GM18502 (cell line): ENCODE measurements at regions not wholly inside any gene's neighbourhood (a gene's known extent, or its start where the extent isn't known, plus 50 kb on each side); places are given as distances from the start of the nearest gene placed in this dataset.
"Not testable (repeated sequence)": the region's sequence is repeated elsewhere in the genome, so short reads cannot be mapped to it uniquely, and the experiment has no call there.

Source experiments
- ATAC-seq: cut with Tn5 transposase; IDR thresholded peaks from one replicate; pipeline ENCODE4 v1.9.1; 2021; ENCODE audit warnings: mild to moderate bottlenecking; ENCODE audit not compliant: unreplicated experiment, poor library complexity

DNA sequence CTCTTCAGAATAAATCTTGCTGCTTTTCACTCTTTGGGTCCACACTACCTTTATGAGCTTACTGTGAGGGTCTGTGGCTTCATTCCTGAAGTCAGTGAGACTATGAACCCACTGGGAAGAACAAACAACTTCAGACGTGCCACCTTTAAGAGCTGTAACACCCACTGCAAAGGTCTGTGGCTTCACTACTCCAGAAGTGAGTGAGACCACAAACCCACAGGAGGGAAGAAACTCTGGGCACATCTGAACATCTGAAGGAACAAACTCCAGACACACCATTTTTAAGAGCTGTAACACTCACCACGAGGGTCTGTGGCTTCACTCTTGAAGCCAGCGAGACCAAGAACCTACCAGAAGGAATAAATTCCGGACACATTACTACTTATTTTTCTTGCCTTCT lies 964.1 kb upstream of the NXPH2 start:
- no peak for ATAC-seq

DNA sequence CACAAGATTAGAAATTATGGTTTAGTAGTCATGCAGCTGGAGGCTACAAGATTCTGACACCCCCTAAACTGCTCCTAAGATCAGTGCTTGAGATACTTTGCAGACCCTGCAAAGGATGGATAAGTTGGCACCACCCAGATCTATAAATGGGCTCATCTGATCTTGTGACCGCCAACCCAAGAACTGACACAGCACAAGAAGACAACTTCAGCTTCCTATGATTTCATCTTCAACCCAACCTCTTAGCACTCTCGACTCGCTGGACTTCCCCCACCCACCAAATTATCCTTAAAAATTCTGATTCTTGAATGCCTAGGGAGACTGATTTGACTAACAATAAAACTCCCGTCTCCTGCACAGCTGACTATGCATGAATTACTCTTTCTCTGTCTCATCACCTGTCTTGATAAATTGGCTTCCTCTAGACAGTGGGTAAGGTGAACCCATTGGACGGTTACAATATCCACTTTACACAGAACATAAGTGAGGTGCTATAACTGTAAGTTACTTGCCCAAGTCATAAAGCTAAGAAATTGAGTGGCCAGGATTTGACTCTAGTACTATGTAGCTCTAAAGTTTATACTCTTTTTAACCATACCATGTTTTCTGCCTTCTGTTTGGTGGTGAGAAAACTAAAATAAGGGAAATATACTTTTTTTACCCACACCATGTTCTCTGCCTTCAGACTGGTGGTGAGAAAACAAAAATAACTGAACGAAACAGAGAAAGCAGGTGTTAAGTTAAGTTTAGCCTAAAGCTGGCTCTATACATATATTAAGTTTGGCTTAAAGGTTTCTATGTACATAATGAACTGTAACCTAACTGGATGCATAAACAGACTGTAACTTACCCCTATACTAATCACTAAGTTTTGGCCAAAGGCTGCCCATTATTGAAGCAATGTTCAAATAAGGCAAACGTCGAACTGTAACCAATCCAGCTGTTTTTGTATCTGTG lies 962.3 kb upstream of the NXPH2 start:
- no peak for ATAC-seq

DNA sequence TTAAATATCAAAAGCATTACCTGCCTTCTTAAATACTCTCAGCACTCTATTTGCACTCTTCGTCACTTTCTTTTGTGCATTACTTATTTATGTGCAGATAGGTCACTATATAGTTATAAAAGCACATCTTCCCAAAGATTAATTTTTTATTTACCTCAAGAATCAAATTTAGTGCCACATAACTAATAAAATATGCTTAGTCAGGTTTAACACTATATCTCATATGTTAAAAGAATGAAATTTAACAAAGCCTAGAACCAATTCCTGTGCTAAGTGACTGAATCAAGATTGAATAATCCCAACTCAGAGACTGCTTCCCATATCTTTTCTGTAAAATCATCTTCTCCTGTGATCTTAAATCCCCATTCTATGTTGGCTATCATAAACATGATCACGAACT lies 957.5 kb upstream of the NXPH2 start:
- no peak for ATAC-seq

DNA sequence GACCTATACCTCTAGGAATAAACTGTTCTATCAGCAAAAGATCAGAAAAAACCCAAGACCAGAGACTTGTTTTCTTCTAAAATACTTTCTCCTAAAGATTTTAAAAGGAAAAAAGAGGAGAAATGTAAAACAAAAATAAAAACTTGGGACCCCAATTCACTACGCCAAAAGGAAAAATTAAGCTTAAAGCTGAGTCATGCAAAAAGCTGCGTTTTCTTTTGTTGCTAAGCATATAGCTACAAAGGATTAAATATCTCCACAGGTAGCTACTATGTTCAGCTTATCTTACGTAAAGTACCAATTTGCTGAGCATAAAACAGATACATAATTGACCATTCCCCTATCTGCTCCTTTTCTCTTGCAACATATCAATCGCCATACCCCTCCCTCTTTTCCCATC lies 950.0 kb upstream of the NXPH2 start:
- no peak for ATAC-seq

DNA sequence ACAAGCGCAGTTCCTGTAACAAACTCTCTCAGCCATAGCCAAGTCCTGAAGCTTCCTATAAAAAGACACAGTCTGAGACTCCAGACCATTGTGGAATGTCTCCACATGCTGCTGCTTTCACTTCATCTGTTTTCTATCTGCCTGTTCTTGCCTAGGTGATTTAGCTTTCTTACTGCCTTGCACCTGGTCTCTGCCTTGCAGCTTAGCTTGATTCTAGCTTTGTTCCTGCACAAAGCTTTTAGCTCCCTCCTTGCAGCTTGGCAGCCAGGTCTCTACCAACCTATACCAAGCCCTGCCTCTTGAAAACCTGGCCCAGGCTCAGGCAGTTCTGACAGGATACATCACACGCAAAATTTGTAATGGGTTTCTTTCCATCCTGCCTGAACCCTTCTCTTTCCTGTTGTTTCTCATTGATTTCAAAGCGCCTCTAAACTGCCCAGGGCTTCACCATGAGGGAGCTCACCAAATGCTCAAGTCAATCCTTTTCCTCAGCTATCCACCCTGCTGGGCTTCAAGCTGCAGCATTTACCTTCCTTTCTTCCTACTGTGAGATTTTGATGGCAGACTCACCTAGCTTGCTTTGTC lies 941.3 kb upstream of the NXPH2 start:
- no peak for ATAC-seq

DNA sequence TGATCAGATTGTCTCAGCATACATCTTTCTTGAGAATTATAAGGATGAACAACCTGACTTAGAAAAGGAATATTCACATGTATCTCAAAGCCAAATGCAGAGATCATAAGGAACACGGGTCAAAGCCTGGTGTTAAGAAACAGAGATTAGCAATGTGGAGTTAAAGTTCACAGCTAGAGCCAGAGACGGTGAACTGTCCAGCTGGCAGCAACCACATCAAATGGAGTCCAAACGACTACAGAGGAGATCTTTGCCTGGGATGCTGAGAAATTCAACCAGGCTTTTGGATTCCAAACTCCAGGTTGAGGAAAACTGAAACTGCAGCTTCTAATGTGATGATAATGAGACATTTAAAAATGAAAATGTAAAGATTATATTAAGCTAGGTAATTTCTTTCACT lies 939.9 kb upstream of the NXPH2 start:
- no peak for ATAC-seq

DNA sequence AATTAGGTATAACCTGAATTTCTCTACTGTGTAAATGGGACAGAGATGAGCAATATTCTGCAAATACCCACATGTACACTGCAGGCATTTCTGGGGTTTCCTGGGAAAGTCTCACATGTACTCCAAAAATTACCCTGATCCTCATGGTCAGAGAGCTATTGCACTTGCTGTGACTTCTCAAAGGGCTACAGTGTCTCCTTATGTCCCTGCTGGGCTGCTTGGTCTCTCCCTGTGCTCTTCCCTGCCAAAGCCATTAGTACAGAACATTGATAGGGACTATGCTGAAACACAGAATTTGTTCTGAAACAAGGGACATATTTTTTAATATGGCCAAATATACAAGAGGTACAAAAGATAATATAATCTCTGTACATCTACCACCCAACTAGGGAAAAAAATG lies 924.4 kb upstream of the NXPH2 start:
- no peak for ATAC-seq

DNA sequence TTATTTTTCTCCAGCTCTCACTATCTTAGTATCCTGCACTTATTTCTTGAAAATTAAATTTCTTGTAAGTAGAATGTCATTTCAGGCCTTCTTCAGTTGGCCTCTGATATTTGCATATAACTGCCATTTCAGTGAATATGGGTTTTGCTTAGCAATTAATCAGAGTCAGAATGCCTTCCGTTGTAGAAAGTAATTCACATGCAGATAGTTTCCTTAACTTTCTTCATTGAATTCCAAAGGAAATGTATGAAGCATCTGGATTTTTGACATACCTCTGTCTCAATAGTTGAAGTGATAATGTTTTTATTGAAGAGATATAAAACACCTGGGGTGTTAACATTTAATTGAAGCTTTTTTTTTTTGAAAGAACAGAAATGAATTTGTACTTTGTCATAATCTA lies 914.1 kb upstream of the NXPH2 start:
- ATAC-seq: no peak

DNA sequence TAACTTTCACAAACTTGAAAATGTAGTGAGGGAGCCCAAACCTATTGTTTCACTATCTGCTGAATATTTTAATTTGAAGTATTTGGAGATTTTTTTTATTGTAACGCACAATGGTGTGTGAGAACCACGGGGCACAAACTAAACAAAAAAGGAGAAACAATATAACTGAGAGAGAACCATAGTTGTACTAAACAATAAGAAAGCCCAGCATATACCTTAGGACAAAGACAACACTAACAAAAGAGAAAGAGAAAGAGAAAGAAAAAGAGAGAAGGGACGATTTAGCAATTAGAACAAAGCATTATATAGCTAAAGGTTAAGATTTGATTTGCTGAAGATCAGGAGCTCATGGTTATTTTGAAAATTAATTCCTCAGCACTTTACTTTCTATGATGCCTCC lies 906.0 kb upstream of the NXPH2 start:
- ATAC-seq: no peak

DNA sequence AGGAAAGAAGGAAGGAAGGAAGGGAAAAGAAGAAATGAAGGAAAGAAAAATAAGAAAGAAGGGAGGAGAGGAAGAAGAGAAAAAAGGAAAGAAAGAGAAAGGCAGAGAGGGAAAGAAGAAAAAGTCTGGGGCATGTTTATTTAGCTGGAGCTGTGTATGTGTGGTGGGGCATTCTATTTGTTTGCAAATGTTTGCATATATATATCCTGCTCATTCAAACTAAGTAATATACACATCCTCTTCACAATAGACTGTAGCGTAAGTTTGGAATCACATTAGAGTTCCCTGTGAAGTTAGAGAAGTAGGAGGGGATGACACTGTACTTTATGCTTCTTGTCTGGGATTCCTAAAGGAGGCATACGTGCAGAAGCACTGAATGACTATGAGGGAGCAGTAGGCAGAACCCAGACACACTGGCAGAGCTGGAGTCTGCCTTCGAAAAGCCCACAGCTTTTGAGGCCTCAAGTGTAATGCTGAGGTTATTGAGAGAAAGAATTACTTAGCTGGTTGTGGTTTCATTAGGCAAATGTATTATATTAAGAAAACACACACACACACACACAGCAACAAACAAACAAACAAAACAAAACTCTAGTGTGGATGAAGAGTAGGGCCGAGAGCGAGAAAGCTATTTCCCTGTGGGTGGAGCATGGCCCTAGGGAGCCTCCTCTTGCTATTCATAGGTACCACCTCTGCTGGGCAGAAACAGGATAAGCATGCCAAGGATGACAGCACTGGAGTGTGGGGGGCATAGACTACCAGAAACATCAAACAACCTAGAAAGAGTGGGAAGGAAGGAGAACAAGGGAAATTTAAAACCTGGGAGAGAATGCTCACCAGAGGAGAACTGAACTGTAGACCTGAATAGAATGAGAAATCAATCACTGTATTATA lies 905.1 kb upstream of the NXPH2 start:
- ATAC-seq: no peak

DNA sequence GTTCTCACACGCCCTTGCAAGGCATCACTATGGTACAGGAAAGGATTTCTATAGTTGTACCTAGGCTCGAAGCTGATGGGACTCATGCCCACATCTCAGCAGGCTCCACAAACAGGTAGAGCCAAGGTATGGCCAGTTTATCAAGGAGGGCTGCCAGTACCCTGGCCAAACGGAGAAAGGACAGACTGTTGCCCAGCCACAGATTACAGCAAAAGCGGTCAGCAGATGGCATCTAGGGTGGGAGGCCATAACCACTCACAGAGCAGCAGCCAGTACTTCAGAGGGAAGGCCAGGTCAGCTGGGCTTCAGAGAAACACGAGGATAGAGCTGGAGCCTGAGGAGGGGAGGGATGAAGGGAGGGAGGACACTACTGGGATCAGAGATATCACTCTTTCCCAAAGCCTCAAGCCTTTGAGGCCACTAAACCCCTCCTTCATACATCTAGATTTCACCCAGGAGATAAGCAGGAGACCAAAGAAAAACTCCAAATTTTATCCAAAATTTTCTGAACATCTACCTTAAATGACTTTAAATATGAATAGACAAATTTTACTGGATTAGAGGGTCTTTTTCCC lies 904.2 kb upstream of the NXPH2 start:
- ATAC-seq: no peak

DNA sequence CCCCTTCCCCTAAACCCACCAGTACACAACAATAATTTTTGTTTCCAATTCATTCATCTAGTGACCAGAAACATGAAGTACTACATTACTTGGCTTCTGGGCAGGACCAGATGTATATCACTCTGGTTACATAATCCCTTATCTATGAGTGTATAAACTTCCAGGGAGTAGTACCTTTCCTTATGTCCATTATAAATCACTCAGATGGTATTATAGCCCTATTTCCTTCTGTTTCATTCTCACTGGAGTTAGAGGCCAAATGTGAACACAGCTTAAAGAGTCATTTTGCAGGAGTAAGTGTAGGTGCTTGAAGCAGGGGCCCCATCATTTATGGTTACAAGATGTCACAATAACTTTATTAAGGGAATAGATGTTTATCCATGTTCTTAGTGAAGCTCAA lies 894.4 kb upstream of the NXPH2 start:
- ATAC-seq: no peak

DNA sequence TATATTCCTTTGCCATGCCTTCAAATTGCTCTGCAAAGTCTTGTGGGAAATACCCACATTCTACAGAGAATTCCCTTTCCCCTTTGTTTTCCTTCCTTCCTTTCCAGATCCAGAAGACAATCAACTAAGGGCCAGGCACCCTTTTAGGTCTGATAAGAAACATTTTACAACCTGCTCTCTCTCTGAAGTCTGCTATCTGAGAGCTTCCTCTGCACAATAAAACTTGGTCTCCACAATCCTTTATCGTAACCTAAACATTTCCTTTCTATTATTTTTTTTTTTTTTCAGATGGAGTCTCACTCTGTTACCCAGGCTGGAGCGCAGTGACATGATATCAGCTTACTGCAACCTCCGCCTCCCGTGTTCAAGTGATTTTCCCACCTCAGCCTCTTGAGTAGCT lies 893.3 kb upstream of the NXPH2 start:
- ATAC-seq: not testable (repeated sequence)

DNA sequence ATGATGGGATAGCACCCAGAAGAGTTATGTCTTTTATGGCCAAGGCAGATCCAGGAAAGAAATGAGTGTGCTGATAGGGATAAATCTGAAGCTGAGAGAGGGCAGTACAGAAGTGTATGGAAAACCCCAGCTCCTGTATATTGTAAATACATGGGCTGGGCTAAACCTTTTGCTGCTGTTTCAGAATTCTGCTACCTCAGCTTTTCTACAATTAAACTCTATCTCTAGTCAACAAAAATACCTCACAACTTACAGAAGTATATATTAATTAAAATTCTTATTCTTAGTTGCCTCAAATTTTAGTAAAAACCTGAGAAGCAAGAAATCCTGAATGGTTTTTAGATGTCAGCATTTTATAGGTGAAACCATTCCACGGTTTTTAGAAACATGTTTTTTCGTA lies 889.5 kb upstream of the NXPH2 start:
- ATAC-seq: no peak

DNA sequence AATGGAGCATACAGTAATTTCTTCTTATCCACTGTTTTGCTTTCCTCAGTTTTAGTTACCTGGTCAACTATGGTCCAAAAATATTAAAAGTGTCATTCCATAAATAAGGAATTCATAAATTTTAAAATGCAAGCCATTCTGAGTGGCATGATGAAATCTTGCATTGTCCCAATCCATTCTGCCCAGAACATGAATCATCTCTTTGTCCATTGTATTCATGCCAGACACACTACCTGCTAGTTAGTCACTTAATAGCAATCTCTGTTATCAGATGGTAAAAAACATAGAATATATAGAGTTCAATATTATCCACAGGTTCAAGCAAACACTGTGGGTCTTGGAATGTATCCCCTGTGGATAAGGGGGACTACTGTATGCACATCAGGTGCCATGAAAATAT lies 872.2 kb upstream of the NXPH2 start:
- no peak for ATAC-seq

DNA sequence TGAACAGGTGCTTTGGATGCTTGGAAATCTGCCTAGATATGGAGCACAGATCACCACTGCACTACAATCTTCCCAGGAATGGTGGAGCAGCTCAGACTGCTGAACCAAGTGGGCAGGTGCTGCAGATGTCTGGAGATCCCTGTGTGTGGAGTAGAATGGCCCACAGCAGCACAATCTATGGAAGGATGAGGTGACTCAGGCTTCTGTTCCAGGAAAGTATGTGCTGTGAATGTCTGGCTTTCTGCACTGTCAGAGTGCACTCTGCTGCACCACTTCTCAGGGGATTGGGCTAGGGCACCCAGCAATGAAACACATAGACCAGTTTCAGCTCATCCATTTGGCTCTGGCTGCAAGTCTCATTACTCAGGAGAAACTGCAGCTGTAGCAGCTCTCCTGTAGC lies 865.4 kb upstream of the NXPH2 start:
- no peak for ATAC-seq

DNA sequence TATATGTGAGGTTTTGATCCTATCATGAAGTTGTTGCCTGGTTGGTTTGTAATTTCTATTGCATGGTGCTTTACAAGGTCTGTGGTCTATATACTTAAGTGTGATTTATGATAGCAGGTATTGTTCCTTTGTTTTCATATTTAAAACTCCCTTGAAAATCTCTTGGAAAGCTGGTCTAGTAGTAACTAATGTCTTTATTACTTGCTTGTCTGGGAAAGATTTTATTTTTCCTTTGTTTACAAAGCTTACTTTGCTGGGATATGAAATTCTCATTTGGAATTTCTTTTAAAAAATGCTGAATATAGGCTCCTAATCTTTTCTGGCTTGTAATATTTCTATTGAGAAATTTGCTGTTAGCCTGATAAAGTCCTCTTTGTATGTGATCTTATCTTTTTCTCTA lies 862.9 kb upstream of the NXPH2 start:
- ATAC-seq: no peak

DNA sequence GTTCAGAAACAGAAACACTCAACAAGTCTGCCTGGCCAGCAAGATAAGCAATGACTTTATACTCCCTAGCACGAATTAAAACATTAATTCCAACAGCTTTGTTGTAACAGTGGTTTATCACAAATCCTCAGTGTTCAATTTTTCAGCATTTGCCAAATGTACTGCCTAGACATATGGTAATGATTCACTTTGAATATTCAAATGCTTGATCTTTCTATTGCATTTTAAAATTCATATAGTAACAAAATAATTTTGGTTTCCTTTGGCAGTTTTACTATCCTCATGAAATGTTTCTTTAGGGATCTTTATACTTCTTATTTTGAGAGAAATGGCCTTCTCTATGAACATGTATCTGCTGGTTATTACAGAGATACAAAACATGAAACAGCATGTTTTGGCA lies 851.8 kb upstream of the NXPH2 start:
- no peak for ATAC-seq

DNA sequence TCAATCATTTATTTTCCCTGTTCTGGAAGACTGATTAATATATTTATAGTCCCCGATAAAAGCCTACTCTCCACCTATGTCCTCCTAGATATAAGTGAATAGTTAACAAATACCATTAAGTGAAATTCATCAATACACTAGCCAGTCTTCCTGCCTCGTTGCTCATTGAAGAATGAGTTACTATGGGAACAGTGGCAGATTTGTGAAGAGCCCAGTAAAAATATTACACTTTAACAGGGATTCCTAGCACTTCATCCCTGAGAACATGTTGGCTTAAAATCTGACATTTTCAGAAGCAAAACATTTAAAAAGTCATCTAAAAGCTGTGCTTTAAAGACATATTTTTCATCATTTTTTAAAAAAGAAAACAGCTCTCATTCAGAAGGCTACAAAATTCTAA lies 848.7 kb upstream of the NXPH2 start:
- no peak for ATAC-seq

DNA sequence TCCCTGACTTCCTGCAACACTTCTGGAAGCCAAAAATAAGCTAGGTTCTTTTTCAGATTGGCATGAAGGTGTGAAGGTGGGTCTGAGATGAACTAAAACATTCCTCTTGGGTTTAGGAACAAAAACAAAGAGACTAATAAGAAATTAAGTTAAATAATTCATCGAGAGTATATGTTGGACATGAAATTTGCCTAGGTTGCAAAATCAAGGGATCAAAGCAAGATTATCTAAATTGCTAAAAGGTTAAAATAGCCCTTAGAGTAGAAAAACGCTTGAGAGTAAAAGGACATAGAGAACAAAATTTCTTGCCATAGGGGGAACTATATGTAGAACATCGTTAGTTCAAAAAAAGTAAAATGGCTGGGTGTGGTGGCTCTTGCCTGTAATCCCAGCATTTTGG lies 845.9 kb upstream of the NXPH2 start:
- ATAC-seq: no peak

DNA sequence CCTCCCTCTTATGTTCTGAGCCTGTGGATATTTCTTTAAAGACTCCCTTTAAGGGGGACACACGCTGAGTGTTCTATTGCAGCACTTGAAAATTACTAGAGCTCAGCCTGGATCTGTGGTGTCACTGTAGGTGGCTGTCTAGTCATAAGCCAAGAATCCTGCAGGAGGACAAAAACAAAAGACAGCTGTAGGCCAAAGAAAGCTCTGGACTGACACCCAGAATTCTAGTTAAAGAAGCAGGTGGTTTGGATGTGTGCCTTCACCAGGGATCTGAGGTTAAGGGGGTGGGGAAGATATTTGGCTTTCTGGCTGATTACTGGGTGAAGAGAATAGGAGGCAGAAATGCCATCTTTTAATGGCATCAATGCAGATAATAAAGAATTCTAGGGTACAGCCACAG lies 842.5 kb upstream of the NXPH2 start:
- ATAC-seq: no peak
